GM12865 (cell line): ENCODE measurements at regions not wholly inside any gene's neighbourhood (a gene's known extent, or its start where the extent isn't known, plus 50 kb on each side); places are given as distances from the start of the nearest gene placed in this dataset.

Source experiments
- DNase-seq: peaks from one replicate; pipeline ENCODE4 v3.0.0; 2010; ENCODE audit warnings: low read depth
- H3K4me3 ChIP-seq: 2 replicates; pipeline ENCODE4 v1.5.1; 2011; ENCODE audit warnings: mild to moderate bottlenecking, low read depth, low read length, control low read depth
- CTCF ChIP-seq: IDR thresholded peaks from 2 replicates; pipeline ENCODE4 v1.5.1; 2011; ENCODE audit warnings: low read length, control low read depth, low read depth, inconsistent platforms; ENCODE audit not compliant: insufficient read depth; ENCODE audit errors: missing control alignments

DNA sequence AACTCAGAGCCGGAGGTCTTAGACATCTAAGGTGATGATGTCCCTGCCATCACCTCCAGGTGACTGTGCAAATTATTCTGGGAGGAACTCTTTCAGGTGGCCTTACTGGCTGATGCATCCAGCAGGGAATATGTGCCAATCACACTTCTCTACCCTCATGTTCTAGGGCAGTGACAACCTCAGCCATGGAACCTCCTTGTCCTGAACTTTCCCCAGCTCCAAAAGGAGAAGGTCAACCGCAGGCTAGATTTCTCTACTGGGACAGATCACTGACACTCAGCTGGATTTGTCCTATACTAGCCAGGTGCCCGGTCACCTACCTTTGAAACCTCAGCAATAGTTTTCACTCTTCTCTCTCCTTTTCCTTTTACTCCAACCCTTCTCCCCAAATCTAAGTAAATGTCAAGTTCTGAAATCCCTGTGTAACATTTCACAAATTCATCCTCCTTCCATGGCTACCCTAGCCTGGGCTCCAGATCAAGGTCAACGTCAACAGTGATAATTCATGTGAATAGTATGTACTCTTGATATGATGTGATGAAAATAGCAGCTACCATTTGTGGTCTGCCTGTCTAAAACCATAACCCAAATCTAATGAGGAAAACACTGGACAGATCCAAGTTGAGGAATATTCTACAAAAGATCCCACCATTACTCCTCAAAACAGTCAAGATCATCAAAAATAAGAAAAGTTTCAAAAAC is 115.0 kb upstream of the EGLN3 start:
- no peak for DNase-seq
- no peak for TF ChIP-seq CTCF
- H3K4me3 ChIP-seq = no peak overlapping the region

DNA sequence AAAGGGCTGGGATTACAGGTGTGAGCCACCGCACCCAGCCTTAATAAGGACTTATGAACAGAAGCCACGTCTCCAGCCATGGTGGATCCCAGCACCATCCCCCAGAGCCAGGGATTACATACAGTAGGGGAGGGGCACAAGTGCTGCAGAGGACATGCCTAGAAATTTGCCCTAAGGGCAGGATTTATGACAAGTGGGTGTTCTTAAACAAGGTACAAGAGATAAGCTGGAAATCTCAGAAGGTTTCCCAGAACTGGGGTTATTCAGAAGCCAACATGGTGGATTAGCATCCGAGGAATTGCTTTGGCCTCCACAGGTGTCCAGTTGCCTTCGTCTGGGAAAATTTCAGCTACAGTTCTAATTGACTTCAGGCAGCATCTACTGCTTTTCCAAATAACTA is 114.4 kb upstream of the EGLN3 start:
- TF ChIP-seq CTCF = no peak
- no peak for DNase-seq
- H3K4me3 ChIP-seq = no peak overlapping the region

GRCh38 chr14:34064349-34064748 is 113.5 kb upstream of the EGLN3 start:
- H3K4me3 ChIP-seq = no peak overlapping the region
- DNase-seq = no peak
- no peak for TF ChIP-seq CTCF

GRCh38 chr14:34063470-34064164 is 112.7 kb upstream of the EGLN3 start:
- H3K4me3 ChIP-seq = no peak overlapping the region
- DNase-seq = no peak
- TF ChIP-seq CTCF = no peak

- no peak overlapping the region for H3K4me3 ChIP-seq
- no peak for DNase-seq
- TF ChIP-seq CTCF = no peak
Observed at GRCh38 chr14:34063042-34063441, 112.2 kb upstream of the EGLN3 start.

- DNase-seq = no peak
- TF ChIP-seq CTCF = no peak
Observed at GRCh38 chr14:34062353-34062973, 111.6 kb upstream of the EGLN3 start.

More at GRCh38 chr14:34062353-34062973, 111.6 kb upstream of the EGLN3 start:
- no peak overlapping the region for H3K4me3 ChIP-seq
